ENCODE measurements at regions not wholly inside any gene's neighbourhood (a gene's known extent, or its start where the extent isn't known, plus 50 kb on each side); places are given as distances from the start of the nearest gene placed in this dataset.

DNA sequence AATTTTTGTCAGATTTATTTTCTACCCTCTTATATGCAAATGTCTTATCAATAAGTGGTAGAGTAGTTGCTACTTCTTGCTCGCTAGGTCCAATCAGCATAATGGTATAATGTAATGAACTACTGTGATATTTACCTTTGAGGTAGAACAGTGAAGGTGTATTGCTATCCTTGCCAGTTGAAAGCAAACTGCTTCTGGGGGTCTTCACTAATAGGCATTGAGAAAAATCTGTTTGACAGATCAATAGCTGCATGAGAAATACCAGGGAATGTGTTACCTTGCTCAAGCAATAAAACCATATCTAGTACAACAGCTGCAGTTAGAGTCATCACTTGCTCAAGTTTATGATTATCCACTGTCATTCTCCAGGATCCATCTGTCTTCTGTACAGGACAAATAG lies 50.1 kb upstream of the EFEMP1 start:
- H3K9me3 ChIP-seq (ENCODE audit: low read length) = no peaks in the 10 kb centered on the region
- H3K4me3 Mint-ChIP-seq = no peak overlapping the region
- no peak overlapping the region for H3K27ac ChIP-seq (ENCODE audit: low read depth, low read length)
- H3K4me3 ChIP-seq (ENCODE audit: low read length) = no peak overlapping the region
- no peaks in the 10 kb centered on the region for H3K36me3 Mint-ChIP-seq
- H3K4me1 ChIP-seq (ENCODE audit: insufficient read depth, low read length) = no peaks in the 10 kb centered on the region
- H3K9me3 Mint-ChIP-seq = peaks cover 4 to 14% (median 6%) of the 10 kb centered on the region in 5 donors
- H3K36me3 ChIP-seq (ENCODE audit: insufficient read depth, low read length) = no peaks in the 10 kb centered on the region
- no peak overlapping the region for H3K27ac Mint-ChIP-seq
- H3K4me1 Mint-ChIP-seq = no peaks in the 10 kb centered on the region
- no peaks in the 10 kb centered on the region for H3K27me3 Mint-ChIP-seq
- POLR2A ChIA-PET = no interaction called here
- CTCF ChIA-PET = no interaction called here
- no peaks in the 10 kb centered on the region for H3K27me3 ChIP-seq (ENCODE audit: insufficient read depth, low read length, poor library complexity, severe bottlenecking)
- no peak for DNase-seq

DNA sequence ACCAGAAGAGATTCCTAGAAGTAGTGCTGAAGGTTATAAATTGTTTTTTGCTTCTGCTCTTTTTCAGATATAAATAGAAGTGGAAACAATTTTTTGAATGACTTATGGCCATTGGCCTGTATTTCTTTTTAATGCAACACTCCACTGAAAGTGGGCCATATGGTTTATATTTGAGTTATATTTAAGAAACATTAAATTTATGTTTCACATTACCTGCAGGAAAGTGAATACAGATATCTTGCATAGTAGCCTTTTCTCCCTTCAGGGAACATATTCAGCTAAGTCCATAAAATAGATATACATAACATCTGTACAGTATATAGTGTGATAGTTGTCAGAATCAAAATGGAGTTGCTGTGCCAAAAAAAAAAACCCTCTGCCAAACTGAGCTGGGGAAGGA lies 53.1 kb upstream of the EFEMP1 start:
- ChIA-PET POLR2A (no interaction called here), CTCF (interaction anchor here (1.7 kb wide), 1 partner anchor 10 kb away, joined by 5 read pairs; no protein-coding TSS in a partner anchor)
- H3K9me3 ChIP-seq (ENCODE audit: low read length) = no peaks in the 10 kb centered on the region
- H3K27me3 ChIP-seq (ENCODE audit: insufficient read depth, low read length, poor library complexity, severe bottlenecking) = no peaks in the 10 kb centered on the region
- H3K36me3 ChIP-seq (ENCODE audit: insufficient read depth, low read length) = no peaks in the 10 kb centered on the region
- H3K27ac ChIP-seq (ENCODE audit: low read depth, low read length) = no peak overlapping the region
- no peak overlapping the region for H3K4me3 ChIP-seq (ENCODE audit: low read length)
- DNase-seq = no peak
- no peaks in the 10 kb centered on the region for H3K4me1 Mint-ChIP-seq
- H3K4me3 Mint-ChIP-seq = no peak overlapping the region
- H3K36me3 Mint-ChIP-seq = no peaks in the 10 kb centered on the region
- peaks cover 6 to 20% (median 16%) of the 10 kb centered on the region in 5 donors for H3K9me3 Mint-ChIP-seq
- H3K27ac Mint-ChIP-seq = no peak overlapping the region
- H3K27me3 Mint-ChIP-seq = no peaks in the 10 kb centered on the region
- H3K4me1 ChIP-seq (ENCODE audit: insufficient read depth, low read length) = no peaks in the 10 kb centered on the region

DNA sequence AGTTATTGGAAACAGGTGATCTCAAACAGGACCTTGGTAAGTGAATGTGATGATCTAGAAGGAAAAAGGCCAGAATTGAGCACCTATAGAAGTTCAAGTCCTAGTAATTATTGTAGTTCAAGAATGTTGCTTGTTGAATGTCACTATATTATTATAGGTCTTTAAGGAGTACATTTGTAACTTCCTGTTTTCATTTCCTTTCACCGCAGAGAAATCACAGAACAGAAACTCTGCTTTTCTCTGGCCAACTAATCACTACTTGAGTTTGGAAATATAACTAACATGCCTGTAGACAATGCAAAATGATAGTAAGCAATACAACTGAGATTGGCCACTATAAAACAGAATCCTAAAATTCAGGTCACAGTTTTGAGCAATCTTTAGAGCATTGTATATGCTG lies 61.8 kb upstream of the EFEMP1 start:
- H3K4me1 Mint-ChIP-seq = no peaks in the 10 kb centered on the region
- POLR2A ChIA-PET = no interaction called here
- no peaks in the 10 kb centered on the region for H3K36me3 Mint-ChIP-seq
- no peaks in the 10 kb centered on the region for H3K9me3 ChIP-seq (ENCODE audit: low read length)
- no peak overlapping the region for H3K4me3 Mint-ChIP-seq
- no peak overlapping the region for H3K27ac ChIP-seq (ENCODE audit: low read depth, low read length)
- no peaks in the 10 kb centered on the region for H3K27me3 ChIP-seq (ENCODE audit: insufficient read depth, low read length, poor library complexity, severe bottlenecking)
- no peaks in the 10 kb centered on the region for H3K4me1 ChIP-seq (ENCODE audit: insufficient read depth, low read length)
- H3K27ac Mint-ChIP-seq = no peak overlapping the region
- no peaks in the 10 kb centered on the region for H3K27me3 Mint-ChIP-seq
- CTCF ChIA-PET = no interaction called here
- H3K9me3 Mint-ChIP-seq = peaks cover 0 to 6% (median 1%) of the 10 kb centered on the region in 5 donors
- H3K36me3 ChIP-seq (ENCODE audit: insufficient read depth, low read length) = no peaks in the 10 kb centered on the region
- no peak for DNase-seq
- H3K4me3 ChIP-seq (ENCODE audit: low read length) = no peak overlapping the region

DNA sequence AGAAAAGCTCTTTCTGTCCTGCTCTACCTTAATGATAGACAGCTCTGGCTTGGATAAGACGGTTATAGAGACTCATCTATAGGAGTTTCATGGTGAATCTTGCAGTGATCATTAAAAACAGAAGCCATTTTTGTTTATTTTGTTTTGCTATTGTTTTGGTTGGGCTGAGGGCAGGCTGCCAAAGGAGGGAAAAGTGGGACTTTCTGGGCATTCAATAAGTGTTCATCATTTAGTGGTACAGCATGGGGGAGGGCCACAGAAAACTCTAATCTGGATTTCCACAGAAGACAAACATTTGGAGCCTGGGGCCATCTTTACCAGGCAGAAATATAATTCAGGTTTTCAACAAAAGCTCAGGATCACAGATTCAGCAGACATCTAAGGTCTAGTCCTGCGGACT lies 62.4 kb upstream of the EFEMP1 start:
- H3K4me1 Mint-ChIP-seq = no peaks in the 10 kb centered on the region
- no peak overlapping the region for H3K27ac Mint-ChIP-seq
- no peaks in the 10 kb centered on the region for H3K4me1 ChIP-seq (ENCODE audit: insufficient read depth, low read length)
- no peak overlapping the region for H3K4me3 ChIP-seq (ENCODE audit: low read length)
- H3K9me3 ChIP-seq (ENCODE audit: low read length) = no peaks in the 10 kb centered on the region
- H3K27me3 ChIP-seq (ENCODE audit: insufficient read depth, low read length, poor library complexity, severe bottlenecking) = no peaks in the 10 kb centered on the region
- peaks cover 0 to 2% (median 0%) of the 10 kb centered on the region in 5 donors for H3K9me3 Mint-ChIP-seq
- no peak for DNase-seq
- H3K27me3 Mint-ChIP-seq = no peaks in the 10 kb centered on the region
- ChIA-PET POLR2A (no interaction called here), CTCF (interaction anchor here (1.6 kb wide), 1 partner anchor 9 kb away, joined by 5 read pairs; no protein-coding TSS in a partner anchor)
- H3K36me3 Mint-ChIP-seq = no peaks in the 10 kb centered on the region
- H3K36me3 ChIP-seq (ENCODE audit: insufficient read depth, low read length) = no peaks in the 10 kb centered on the region
- no peak overlapping the region for H3K4me3 Mint-ChIP-seq
- H3K27ac ChIP-seq (ENCODE audit: low read depth, low read length) = no peak overlapping the region

- no peak overlapping the region for H3K4me3 Mint-ChIP-seq
- H3K27me3 Mint-ChIP-seq = no peaks in the 10 kb centered on the region
- no peak for DNase-seq
- no peak overlapping the region for H3K4me3 ChIP-seq (ENCODE audit: low read length)
- no peaks in the 10 kb centered on the region for H3K27me3 ChIP-seq (ENCODE audit: insufficient read depth, low read length, poor library complexity, severe bottlenecking)
- H3K27ac ChIP-seq (ENCODE audit: low read depth, low read length) = no peak overlapping the region
- no peaks in the 10 kb centered on the region for H3K36me3 Mint-ChIP-seq
- H3K4me1 ChIP-seq (ENCODE audit: insufficient read depth, low read length) = no peaks in the 10 kb centered on the region
- CTCF ChIA-PET = interaction anchor here (1.6 kb wide), 1 partner anchor 10 kb away, joined by 5 read pairs; no protein-coding TSS in a partner anchor
- no peaks in the 10 kb centered on the region for H3K36me3 ChIP-seq (ENCODE audit: insufficient read depth, low read length)
- H3K4me1 Mint-ChIP-seq = no peaks in the 10 kb centered on the region
- H3K9me3 Mint-ChIP-seq = peaks cover 0 to 2% (median 0%) of the 10 kb centered on the region in 5 donors
- POLR2A ChIA-PET = no interaction called here
- H3K9me3 ChIP-seq (ENCODE audit: low read length) = no peaks in the 10 kb centered on the region
- no peak overlapping the region for H3K27ac Mint-ChIP-seq
These were observed 63.3 kb upstream of the EFEMP1 start for GRCh38 chr2:55986700-55987440.

DNA sequence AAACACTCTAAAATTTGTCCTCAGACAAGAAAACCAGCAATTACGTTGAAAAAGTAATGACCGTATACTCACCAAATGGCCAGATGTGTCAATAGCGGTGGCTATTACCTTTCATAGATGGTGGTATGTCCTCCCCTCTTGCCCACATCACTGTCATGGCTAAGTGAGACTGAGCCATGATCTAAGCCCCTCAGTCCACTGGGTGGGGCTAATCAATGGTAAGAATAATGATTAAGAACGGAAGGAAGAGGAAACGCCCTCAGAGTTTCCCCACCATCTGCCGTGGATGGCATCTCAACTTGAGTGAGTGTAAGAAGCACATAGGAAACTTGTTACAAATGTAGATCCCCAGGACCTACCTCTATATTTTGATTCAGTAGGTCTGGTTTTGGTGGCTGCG lies 65.8 kb upstream of the EFEMP1 start:
- Histone ChIP-seq H3K27me3 (ENCODE audit: insufficient read depth, low read length, poor library complexity, severe bottlenecking) (no peaks in the 10 kb centered on the region), H3K4me3 (ENCODE audit: low read length) (no peak overlapping the region), H3K27ac (ENCODE audit: low read depth, low read length) (no peak overlapping the region), H3K9me3 (ENCODE audit: low read length) (no peaks in the 10 kb centered on the region), H3K36me3 (ENCODE audit: insufficient read depth, low read length) (no peaks in the 10 kb centered on the region), H3K4me1 (ENCODE audit: insufficient read depth, low read length) (no peaks in the 10 kb centered on the region)
- DNase-seq = no peak
- Mint-ChIP-seq H3K36me3 (no peaks in the 10 kb centered on the region), H3K27ac (no peak overlapping the region), H3K4me1 (no peaks in the 10 kb centered on the region), H3K9me3 (peaks cover 0 to 2% (median 0%) of the 10 kb centered on the region in 5 donors), H3K27me3 (no peaks in the 10 kb centered on the region), H3K4me3 (no peak overlapping the region)
- CTCF ChIA-PET = no interaction called here
- POLR2A ChIA-PET = no interaction called here

DNA sequence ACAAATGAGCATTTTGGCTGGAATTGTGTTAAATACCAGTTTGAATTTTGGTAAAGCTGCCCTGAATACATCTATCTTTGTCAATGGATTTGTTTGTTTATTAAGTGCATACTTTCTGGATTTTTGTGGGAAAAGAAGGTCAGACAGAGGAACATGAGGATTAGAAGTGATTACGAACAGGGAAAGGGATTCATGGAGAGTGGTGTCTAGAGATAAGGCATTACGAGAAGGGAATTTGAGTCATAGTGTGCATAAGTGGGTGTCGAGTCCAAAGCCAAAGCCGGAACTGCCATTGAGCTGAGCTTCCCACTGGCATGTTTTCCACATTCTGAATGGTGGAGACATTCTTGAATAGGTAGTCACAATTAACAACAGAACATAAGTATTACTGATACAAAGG lies 68.9 kb upstream of the EFEMP1 start:
- Histone ChIP-seq H3K27ac (ENCODE audit: low read depth, low read length) (no peak overlapping the region), H3K36me3 (ENCODE audit: insufficient read depth, low read length) (no peaks in the 10 kb centered on the region), H3K4me1 (ENCODE audit: insufficient read depth, low read length) (no peaks in the 10 kb centered on the region), H3K4me3 (ENCODE audit: low read length) (no peak overlapping the region), H3K27me3 (ENCODE audit: insufficient read depth, low read length, poor library complexity, severe bottlenecking) (no peaks in the 10 kb centered on the region), H3K9me3 (ENCODE audit: low read length) (no peaks in the 10 kb centered on the region)
- ChIA-PET CTCF (no interaction called here), POLR2A (no interaction called here)
- H3K9me3 Mint-ChIP-seq = no peaks in the 10 kb centered on the region
- H3K27me3 Mint-ChIP-seq = no peaks in the 10 kb centered on the region
- H3K4me1 Mint-ChIP-seq = no peaks in the 10 kb centered on the region
- no peak for DNase-seq
- no peaks in the 10 kb centered on the region for H3K36me3 Mint-ChIP-seq
- no peak overlapping the region for H3K27ac Mint-ChIP-seq
- H3K4me3 Mint-ChIP-seq = no peak overlapping the region

GRCh38 chr2:55993685-55994084 lies 70.1 kb upstream of the EFEMP1 start:
- H3K36me3 Mint-ChIP-seq = no peaks in the 10 kb centered on the region
- H3K4me1 ChIP-seq (ENCODE audit: insufficient read depth, low read length) = no peaks in the 10 kb centered on the region
- DNase-seq = no peak
- H3K4me3 Mint-ChIP-seq = no peak overlapping the region
- no peaks in the 10 kb centered on the region for H3K36me3 ChIP-seq (ENCODE audit: insufficient read depth, low read length)
- H3K27me3 Mint-ChIP-seq = no peaks in the 10 kb centered on the region
- no peak overlapping the region for H3K4me3 ChIP-seq (ENCODE audit: low read length)
- no peak overlapping the region for H3K27ac Mint-ChIP-seq
- H3K9me3 Mint-ChIP-seq = no peaks in the 10 kb centered on the region
- no peak overlapping the region for H3K27ac ChIP-seq (ENCODE audit: low read depth, low read length)
- ChIA-PET CTCF (no interaction called here), POLR2A (no interaction called here)
- H3K9me3 ChIP-seq (ENCODE audit: low read length) = no peaks in the 10 kb centered on the region
- H3K4me1 Mint-ChIP-seq = no peaks in the 10 kb centered on the region
- no peaks in the 10 kb centered on the region for H3K27me3 ChIP-seq (ENCODE audit: insufficient read depth, low read length, poor library complexity, severe bottlenecking)

Measured in CD8-positive, alpha-beta memory T cell (primary cell).